ENCODE measurements at regions not wholly inside any gene's neighbourhood (a gene's known extent, or its start where the extent isn't known, plus 50 kb on each side); places are given as distances from the start of the nearest gene placed in this dataset.
"Not testable (repeated sequence)": the region's sequence is repeated elsewhere in the genome, so short reads cannot be mapped to it uniquely, and the experiment has no call there.

- no peak for DNase-seq (ENCODE audit: low read depth in 2 of 2)
Observed at GRCh38 chr1:14345946-14346550, 252.4 kb upstream of the KAZN start.

GRCh38 chr1:14347186-14347585 lies 251.3 kb upstream of the KAZN start:
- no peak for DNase-seq (ENCODE audit: low read depth in 2 of 2)

- no peak for DNase-seq (ENCODE audit: low read depth in 2 of 2)
Observed at GRCh38 chr1:14347776-14348175, 250.7 kb upstream of the KAZN start.

GRCh38 chr1:14350197-14350596 lies 248.3 kb upstream of the KAZN start:
- no peak for DNase-seq (ENCODE audit: low read depth in 2 of 2)

- DNase-seq (ENCODE audit: low read depth in 2 of 2), result no peak
Observed at GRCh38 chr1:14352897-14353296, 245.6 kb upstream of the KAZN start.

GRCh38 chr1:14361005-14361404 lies 237.5 kb upstream of the KAZN start:
- DNase-seq (ENCODE audit: low read depth in 2 of 2), result not testable (repeated sequence)

GRCh38 chr1:14362331-14362730 lies 236.2 kb upstream of the KAZN start:
- no peak for DNase-seq (ENCODE audit: low read depth in 2 of 2)

- DNase-seq (ENCODE audit: low read depth in 2 of 2), result no peak
Observed at GRCh38 chr1:14363036-14363590, 235.4 kb upstream of the KAZN start.

- DNase-seq (ENCODE audit: low read depth in 2 of 2), result no peak
Observed at GRCh38 chr1:14363707-14364413, 234.6 kb upstream of the KAZN start.

- no peak for DNase-seq (ENCODE audit: low read depth in 2 of 2)
Observed at GRCh38 chr1:14365301-14365988, 233.0 kb upstream of the KAZN start.

- DNase-seq (ENCODE audit: low read depth in 2 of 2), result no peak
Observed at GRCh38 chr1:14366091-14367018, 232.1 kb upstream of the KAZN start.

GRCh38 chr1:14367451-14367850 lies 231.0 kb upstream of the KAZN start:
- no peak for DNase-seq (ENCODE audit: low read depth in 2 of 2)

- DNase-seq (ENCODE audit: low read depth in 2 of 2), result no peak
Observed at GRCh38 chr1:14369526-14370213, 228.8 kb upstream of the KAZN start.

GRCh38 chr1:14371771-14372497 lies 226.6 kb upstream of the KAZN start:
- DNase-seq (ENCODE audit: low read depth in 2 of 2), result no peak

GRCh38 chr1:14372526-14372925 lies 226.0 kb upstream of the KAZN start:
- DNase-seq (ENCODE audit: low read depth in 2 of 2), result no peak

- no peak for DNase-seq (ENCODE audit: low read depth in 2 of 2)
Observed at GRCh38 chr1:14373081-14373758, 225.3 kb upstream of the KAZN start.

- DNase-seq (ENCODE audit: low read depth in 2 of 2), result no peak
Observed at GRCh38 chr1:14375226-14375625, 223.3 kb upstream of the KAZN start.

- no peak for DNase-seq (ENCODE audit: low read depth in 2 of 2)
Observed at GRCh38 chr1:14377386-14377785, 221.1 kb upstream of the KAZN start.

GRCh38 chr1:14380408-14380807 lies 218.1 kb upstream of the KAZN start:
- no peak for DNase-seq (ENCODE audit: low read depth in 2 of 2)

- no peak for DNase-seq (ENCODE audit: low read depth in 2 of 2)
Observed at GRCh38 chr1:14390816-14391215, 207.7 kb upstream of the KAZN start.

All from stimulated activated CD8-positive, alpha-beta memory T cell treated with anti-CD3 and anti-CD28 coated beads, Interleukin-15, amount 100 ng/mL, for 4 hours (primary cell).